MCF 10A (cell line): ENCODE measurements at regions not wholly inside any gene's neighbourhood (a gene's known extent, or its start where the extent isn't known, plus 50 kb on each side); places are given as distances from the start of the nearest gene placed in this dataset.
A peak's percentile ranks its signal among the peaks of the same experiment; 100 is the strongest.

ENCODE experiments used
- BruUV-seq: library from RNA; stranded (reverse); fragments of 400-500 nt; replicated peaks from 2 replicates; lab custom pipeline; 2021; lab: Mats Ljungman, UMichigan
- CTCF ChIA-PET: fragments of 300-600 bp; sonication (Branson Sonifier 250); formaldehyde crosslinking; extraction: SDS; loops from one replicate; lab custom pipeline; 2021; ENCODE audit warnings: antibody characterized with exemption, inconsistent platforms; lab: Yijun Ruan, JAX
- POLR2A ChIA-PET: fragments of 300-600, 350-650 bp; sonication (Branson Sonifier 250); formaldehyde crosslinking; extraction: SDS; loops from one replicate; lab custom pipeline; 2020; ENCODE audit warnings: antibody characterized with exemption, inconsistent platforms; lab: Yijun Ruan, JAX
- DNase-seq: peaks from one replicate; pipeline ENCODE4 v3.0.0-alpha.2; 2018; ENCODE audit not compliant: unreplicated experiment
- H3K27ac Mint-ChIP-seq: one replicate; pipeline ENCODE4 v1.8.0; 2022; ENCODE audit warnings: mild to moderate bottlenecking, low read depth, mixed read lengths; ENCODE audit not compliant: unreplicated experiment
- H3K27me3 Mint-ChIP-seq: one replicate; pipeline ENCODE4 v1.8.0; 2022; ENCODE audit warnings: mixed read lengths; ENCODE audit not compliant: insufficient read depth, unreplicated experiment
- H3K36me3 Mint-ChIP-seq: one replicate; pipeline ENCODE4 v1.8.0; 2022; ENCODE audit warnings: mild to moderate bottlenecking, moderate library complexity, mixed read lengths; ENCODE audit not compliant: insufficient read depth, unreplicated experiment
- H3K4me1 Mint-ChIP-seq: one replicate; pipeline ENCODE4 v1.8.0; 2022; ENCODE audit warnings: mixed read lengths; ENCODE audit not compliant: insufficient read depth, unreplicated experiment
- H3K4me3 Mint-ChIP-seq: one replicate; pipeline ENCODE4 v1.8.0; 2022; ENCODE audit warnings: mild to moderate bottlenecking, moderate library complexity, mixed read lengths; ENCODE audit not compliant: unreplicated experiment
- H3K9me3 Mint-ChIP-seq: one replicate; pipeline ENCODE4 v1.8.0; 2022; ENCODE audit warnings: mixed read lengths; ENCODE audit not compliant: unreplicated experiment
- intact Hi-C: fragments of 100-400 bp; cut with micrococcal nuclease; formaldehyde crosslinking; loops from 2 replicates; pipeline ENCODE4 v1.14.1; 2022
- TF ChIP-seq, protein P1 (sequence below): fragments of 200-600 bp; IDR thresholded peaks from one replicate; pipeline ENCODE4 v1.8.0; 2022; ENCODE audit warnings: antibody characterized with exemption, mild to moderate bottlenecking; ENCODE audit not compliant: unreplicated experiment

DNA sequence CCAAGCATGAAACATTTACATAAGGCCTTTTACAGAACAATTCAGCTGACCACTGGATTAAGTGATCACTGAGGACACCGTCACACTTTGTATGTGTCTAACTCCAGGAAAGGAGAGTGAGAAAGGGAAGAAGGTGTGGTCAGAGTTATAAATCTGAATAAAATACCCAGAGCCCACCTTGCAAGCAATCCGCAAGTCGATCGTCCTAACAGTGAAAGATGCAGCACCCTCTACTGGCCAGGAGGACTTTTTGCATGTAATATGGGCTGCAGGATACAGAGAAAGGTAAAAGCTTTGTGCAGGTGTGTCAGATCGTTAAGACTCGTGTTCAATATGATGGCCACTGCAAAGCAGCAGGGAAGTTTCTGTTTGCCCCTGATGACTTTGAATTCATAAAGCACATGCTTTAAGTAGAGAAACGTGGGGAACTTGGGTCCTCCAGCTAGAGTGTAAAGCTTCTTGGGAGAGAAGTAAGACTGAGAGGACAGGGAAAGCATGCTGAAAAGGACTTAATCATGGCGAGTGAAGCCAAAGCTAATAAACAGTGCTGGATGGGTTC, 68.5 kb upstream of the BMPER start:
- Mint-ChIP-seq H3K4me1 (peaks cover 13% of the 10 kb centered on the region), H3K9me3 (no peaks in the 10 kb centered on the region), H3K36me3 (no peaks in the 10 kb centered on the region), H3K27ac (no peak overlapping the region), H3K4me3 (no peak overlapping the region), H3K27me3 (no peaks in the 10 kb centered on the region)
- BruUV-seq: no TSS peak
- intact Hi-C loops: no loop called here
- ChIA-PET POLR2A (no interaction called here), CTCF (interaction anchor here (0.5 to 2.0 kb wide), 6 partner anchors 12 to 483 kb away, joined by 3 to 9 read pairs (median 3); no protein-coding TSS in a partner anchor)
- TF ChIP-seq, protein P1, sequence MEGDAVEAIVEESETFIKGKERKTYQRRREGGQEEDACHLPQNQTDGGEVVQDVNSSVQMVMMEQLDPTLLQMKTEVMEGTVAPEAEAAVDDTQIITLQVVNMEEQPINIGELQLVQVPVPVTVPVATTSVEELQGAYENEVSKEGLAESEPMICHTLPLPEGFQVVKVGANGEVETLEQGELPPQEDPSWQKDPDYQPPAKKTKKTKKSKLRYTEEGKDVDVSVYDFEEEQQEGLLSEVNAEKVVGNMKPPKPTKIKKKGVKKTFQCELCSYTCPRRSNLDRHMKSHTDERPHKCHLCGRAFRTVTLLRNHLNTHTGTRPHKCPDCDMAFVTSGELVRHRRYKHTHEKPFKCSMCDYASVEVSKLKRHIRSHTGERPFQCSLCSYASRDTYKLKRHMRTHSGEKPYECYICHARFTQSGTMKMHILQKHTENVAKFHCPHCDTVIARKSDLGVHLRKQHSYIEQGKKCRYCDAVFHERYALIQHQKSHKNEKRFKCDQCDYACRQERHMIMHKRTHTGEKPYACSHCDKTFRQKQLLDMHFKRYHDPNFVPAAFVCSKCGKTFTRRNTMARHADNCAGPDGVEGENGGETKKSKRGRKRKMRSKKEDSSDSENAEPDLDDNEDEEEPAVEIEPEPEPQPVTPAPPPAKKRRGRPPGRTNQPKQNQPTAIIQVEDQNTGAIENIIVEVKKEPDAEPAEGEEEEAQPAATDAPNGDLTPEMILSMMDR: peak; percentile 16
- no peak for DNase-seq

DNA sequence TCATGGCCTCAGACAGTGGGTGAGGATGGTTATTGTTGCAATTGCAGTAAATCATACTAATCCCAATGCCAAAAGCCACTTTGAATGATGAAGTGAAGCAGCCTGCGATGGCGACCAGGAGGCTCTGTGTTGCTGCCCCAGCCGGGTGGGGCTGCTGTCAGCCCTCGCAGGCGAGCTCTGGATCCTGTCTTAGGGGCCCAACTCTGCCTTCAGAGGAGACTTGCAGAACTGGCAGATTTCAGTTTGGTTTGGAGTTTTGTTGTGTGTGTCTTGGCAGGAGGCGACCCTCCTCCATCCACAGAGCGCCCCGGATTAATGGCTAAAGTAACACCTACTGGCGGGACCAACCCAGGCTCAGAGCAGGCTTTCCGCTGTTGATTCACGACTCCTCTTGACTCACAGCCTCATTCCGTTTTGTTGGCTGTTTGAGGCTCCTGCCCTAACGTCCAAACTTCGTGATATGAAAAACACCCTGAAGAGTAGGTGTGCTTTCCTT, 67.9 kb upstream of the BMPER start:
- H3K4me1 Mint-ChIP-seq: peaks cover 13% of the 10 kb centered on the region
- no peak overlapping the region for H3K4me3 Mint-ChIP-seq
- intact Hi-C loops: no loop called here
- BruUV-seq: no TSS peak
- TF ChIP-seq, protein P1: no peak
- H3K27ac Mint-ChIP-seq: no peak overlapping the region
- no peak for DNase-seq
- CTCF ChIA-PET: interaction anchor here (0.5 to 2.0 kb wide), 5 partner anchors 11 to 484 kb away, joined by 3 to 9 read pairs (median 3); no protein-coding TSS in a partner anchor
- no peaks in the 10 kb centered on the region for H3K9me3 Mint-ChIP-seq
- H3K27me3 Mint-ChIP-seq: no peaks in the 10 kb centered on the region
- no peaks in the 10 kb centered on the region for H3K36me3 Mint-ChIP-seq
- POLR2A ChIA-PET: interaction anchor here (0.6 kb wide), 1 partner anchor 22 kb away, joined by 3 read pairs; no protein-coding TSS in a partner anchor

DNA sequence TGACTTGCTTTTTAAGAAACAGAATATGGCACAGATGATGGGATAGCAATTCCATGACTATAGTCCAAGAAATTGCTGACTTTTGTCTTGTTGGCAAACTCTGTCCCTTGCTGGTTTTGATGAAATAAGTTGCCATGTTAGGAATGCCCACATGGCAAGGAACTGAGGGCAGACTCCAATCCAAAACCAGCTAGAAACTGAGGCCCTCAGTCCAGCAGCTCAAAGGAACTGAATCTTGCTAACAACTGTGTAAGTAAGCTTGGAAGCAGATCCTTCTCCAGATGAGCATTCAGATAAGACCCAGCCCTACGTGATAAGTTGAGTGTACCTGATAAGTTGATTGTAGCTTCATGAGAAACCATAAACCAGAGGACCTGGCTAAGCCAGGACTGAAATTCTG, 64.3 kb upstream of the BMPER start:
- H3K27me3 Mint-ChIP-seq: no peaks in the 10 kb centered on the region
- ChIA-PET POLR2A (no interaction called here), CTCF (interaction anchor here (0.7 to 1.2 kb wide), 3 partner anchors 34 to 126 kb away, joined by 3 to 4 read pairs (median 3); no protein-coding TSS in a partner anchor)
- no peaks in the 10 kb centered on the region for H3K36me3 Mint-ChIP-seq
- no peak overlapping the region for H3K27ac Mint-ChIP-seq
- no peak for DNase-seq
- no peaks in the 10 kb centered on the region for H3K9me3 Mint-ChIP-seq
- TF ChIP-seq, protein P1: no peak
- H3K4me3 Mint-ChIP-seq: no peak overlapping the region
- H3K4me1 Mint-ChIP-seq: peaks cover 11% of the 10 kb centered on the region
- intact Hi-C loops: no loop called here
- BruUV-seq: no TSS peak

DNA sequence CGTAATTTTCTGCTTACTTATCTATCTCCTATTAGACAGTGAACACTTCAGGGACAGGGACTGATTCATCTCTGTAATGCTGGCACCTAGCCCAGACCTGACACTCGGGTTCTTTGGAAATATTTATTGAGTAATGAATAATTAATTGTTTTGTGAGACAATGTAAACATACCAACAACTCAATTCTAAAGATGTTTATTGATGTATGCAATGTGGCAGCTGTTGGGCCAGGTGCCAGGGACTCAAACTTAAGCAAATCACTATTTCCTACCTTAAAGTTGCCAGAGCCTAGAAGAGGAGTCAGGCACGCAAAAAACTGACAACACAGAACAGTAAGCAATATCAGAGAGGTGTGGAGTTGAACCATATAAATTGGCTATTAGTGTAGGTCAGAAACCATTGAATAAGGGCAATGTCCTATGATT, 63.6 kb upstream of the BMPER start:
- no peak overlapping the region for H3K4me3 Mint-ChIP-seq
- CTCF ChIA-PET: interaction anchor here (0.6 to 1.2 kb wide), 3 partner anchors 34 to 91 kb away, joined by 3 to 4 read pairs (median 3); no protein-coding TSS in a partner anchor
- no peaks in the 10 kb centered on the region for H3K36me3 Mint-ChIP-seq
- TF ChIP-seq, protein P1: no peak
- POLR2A ChIA-PET: interaction anchor here (0.7 kb wide), 1 partner anchor 98 kb away, joined by 3 read pairs; no protein-coding TSS in a partner anchor
- peak; percentile 73 for DNase-seq
- no peaks in the 10 kb centered on the region for H3K27me3 Mint-ChIP-seq
- intact Hi-C loops: no loop called here
- BruUV-seq: no TSS peak
- H3K9me3 Mint-ChIP-seq: no peaks in the 10 kb centered on the region
- H3K27ac Mint-ChIP-seq: no peak overlapping the region
- H3K4me1 Mint-ChIP-seq: peaks cover 11% of the 10 kb centered on the region
